Natural killer cell (primary cell): ENCODE measurements at regions not wholly inside any gene's neighbourhood (a gene's known extent, or its start where the extent isn't known, plus 50 kb on each side); places are given as distances from the start of the nearest gene placed in this dataset.

ENCODE experiments used
- ATAC-seq, 3 donors: fragments of 150-1000 bp in 2 of 3; fragments of 200-7000 bp in 1 of 3; cut with Tn5 transposase; 1 replicate in 1 of 3; 2 replicates in 2 of 3; pipeline ENCODE4 v1.10.0; 2021; ENCODE audit warnings: mild to moderate bottlenecking in 2 of 3, moderate library complexity in 2 of 3
- DNase-seq, 2 donors: peaks; one replicate each; pipeline versions ENCODE4 v3.0.0 to v3.0.0-alpha.2; 2013 to 2021; ENCODE audit warnings: mixed read lengths in 1 of 2
- H3K27ac ChIP-seq: one replicate; pipeline ENCODE4 v1.5.1; 2013; ENCODE audit warnings: mild to moderate bottlenecking, low read length
- H3K27me3 ChIP-seq: one replicate; pipeline ENCODE4 v1.6.1; 2013; ENCODE audit warnings: low read length; ENCODE audit not compliant: control insufficient read depth, insufficient read depth
- H3K36me3 ChIP-seq: one replicate; pipeline ENCODE4 v1.6.1; 2013; ENCODE audit warnings: low read length; ENCODE audit not compliant: control insufficient read depth, insufficient read depth
- H3K4me1 ChIP-seq: one replicate; pipeline ENCODE4 v1.6.1; 2013; ENCODE audit warnings: low read length; ENCODE audit not compliant: control insufficient read depth, insufficient read depth
- H3K4me3 ChIP-seq: one replicate; pipeline ENCODE4 v1.5.1; 2013; ENCODE audit warnings: low read length
- H3K9me3 ChIP-seq: one replicate; pipeline ENCODE4 v1.6.1; 2013; ENCODE audit warnings: low read length; ENCODE audit not compliant: control insufficient read depth, insufficient read depth
- H3K27ac Mint-ChIP-seq, 2 donors: one replicate each; pipeline ENCODE4 v1.8.0; 2022; ENCODE audit warnings: mild to moderate bottlenecking in 2 of 2, mixed read lengths in 2 of 2, moderate library complexity in 1 of 2
- H3K27me3 Mint-ChIP-seq, 2 donors: one replicate each; pipeline ENCODE4 v1.8.0; 2022; ENCODE audit warnings: low read depth in 2 of 2, mixed read lengths in 2 of 2
- H3K36me3 Mint-ChIP-seq: one replicate; pipeline ENCODE4 v1.8.0; 2022; ENCODE audit warnings: mixed read lengths
- H3K4me1 Mint-ChIP-seq, 2 donors: one replicate each; pipeline ENCODE4 v1.8.0; 2022; ENCODE audit warnings: mixed read lengths in 2 of 2
- H3K4me3 Mint-ChIP-seq: one replicate; pipeline ENCODE4 v1.8.0; 2022; ENCODE audit warnings: mild to moderate bottlenecking, moderate library complexity, mixed read lengths
- H3K9me3 Mint-ChIP-seq, 2 donors: one replicate each; pipeline ENCODE4 v1.8.0; 2022; ENCODE audit warnings: mixed read lengths in 2 of 2
- WGBS: methylation state at CpG from one replicate; pipeline ENCODE4 v1.1.7; 2013; ENCODE audit warnings: missing lambda C conversion rate; ENCODE audit not compliant: insufficient coverage; 5-methylcytosine and 5-hydroxymethylcytosine counted together
- intact Hi-C: fragments of 100-400 bp; cut with micrococcal nuclease; formaldehyde crosslinking; loops from one replicate; pipeline ENCODE4 v1.14.2; 2022
- TF ChIP-seq, protein P1 (sequence below): fragments of 200-600 bp; IDR thresholded peaks from one replicate; pipeline ENCODE4 v1.8.0; 2022; ENCODE audit warnings: antibody characterized with exemption

DNA sequence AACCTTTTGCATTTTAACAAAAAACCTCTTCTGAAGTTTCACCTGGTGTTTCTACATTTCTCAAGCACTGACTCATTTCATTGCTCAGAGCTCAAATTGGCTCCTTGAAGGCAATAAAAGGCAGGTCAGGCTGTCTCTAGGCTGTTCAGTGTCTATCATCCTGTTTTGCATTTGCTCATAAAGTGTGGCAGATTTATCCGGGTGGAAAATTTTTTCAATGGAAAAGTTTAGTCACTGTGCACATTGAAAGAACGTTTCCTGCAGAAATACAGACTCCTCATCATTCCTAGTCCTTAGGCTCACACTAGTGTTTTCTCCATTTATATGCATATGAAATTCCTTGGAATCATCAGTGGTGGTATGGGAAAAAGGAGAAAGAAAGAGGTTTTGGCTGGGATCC lies 114.2 kb upstream of the DGKB start:
- H3K27me3 ChIP-seq: no peaks in the 10 kb centered on the region
- intact Hi-C loops: no loop called here
- H3K36me3 Mint-ChIP-seq: no peaks in the 10 kb centered on the region
- H3K36me3 ChIP-seq: no peaks in the 10 kb centered on the region
- H3K27ac Mint-ChIP-seq: no peak overlapping the region
- no peak overlapping the region for H3K4me3 ChIP-seq
- H3K9me3 Mint-ChIP-seq: peaks cover 0 to 3% of the 10 kb centered on the region in 2 donors
- DNase-seq (no peak), ATAC-seq (no peak)
- H3K9me3 ChIP-seq: no peaks in the 10 kb centered on the region
- no peak overlapping the region for H3K4me3 Mint-ChIP-seq
- no peaks in the 10 kb centered on the region for H3K4me1 Mint-ChIP-seq
- no peaks in the 10 kb centered on the region for H3K4me1 ChIP-seq
- TF ChIP-seq, protein P1, sequence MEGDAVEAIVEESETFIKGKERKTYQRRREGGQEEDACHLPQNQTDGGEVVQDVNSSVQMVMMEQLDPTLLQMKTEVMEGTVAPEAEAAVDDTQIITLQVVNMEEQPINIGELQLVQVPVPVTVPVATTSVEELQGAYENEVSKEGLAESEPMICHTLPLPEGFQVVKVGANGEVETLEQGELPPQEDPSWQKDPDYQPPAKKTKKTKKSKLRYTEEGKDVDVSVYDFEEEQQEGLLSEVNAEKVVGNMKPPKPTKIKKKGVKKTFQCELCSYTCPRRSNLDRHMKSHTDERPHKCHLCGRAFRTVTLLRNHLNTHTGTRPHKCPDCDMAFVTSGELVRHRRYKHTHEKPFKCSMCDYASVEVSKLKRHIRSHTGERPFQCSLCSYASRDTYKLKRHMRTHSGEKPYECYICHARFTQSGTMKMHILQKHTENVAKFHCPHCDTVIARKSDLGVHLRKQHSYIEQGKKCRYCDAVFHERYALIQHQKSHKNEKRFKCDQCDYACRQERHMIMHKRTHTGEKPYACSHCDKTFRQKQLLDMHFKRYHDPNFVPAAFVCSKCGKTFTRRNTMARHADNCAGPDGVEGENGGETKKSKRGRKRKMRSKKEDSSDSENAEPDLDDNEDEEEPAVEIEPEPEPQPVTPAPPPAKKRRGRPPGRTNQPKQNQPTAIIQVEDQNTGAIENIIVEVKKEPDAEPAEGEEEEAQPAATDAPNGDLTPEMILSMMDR: no peak
- 90% methylated on average over 1 of the region's 2 CpGs for WGBS
- no peaks in the 10 kb centered on the region for H3K27me3 Mint-ChIP-seq
- H3K27ac ChIP-seq: no peak overlapping the region

- Mint-ChIP-seq H3K27me3 (no peaks in the 10 kb centered on the region), H3K27ac (no peak overlapping the region), H3K36me3 (no peaks in the 10 kb centered on the region), H3K4me3 (no peak overlapping the region), H3K4me1 (no peaks in the 10 kb centered on the region), H3K9me3 (peaks cover 0 to 6% of the 10 kb centered on the region in 2 donors)
- TF ChIP-seq, protein P1: no peak
- no peaks in the 10 kb centered on the region for H3K4me1 ChIP-seq
- no peaks in the 10 kb centered on the region for H3K36me3 ChIP-seq
- WGBS: no CpG with 5 or more reads among the region's 4 CpGs
- no peaks in the 10 kb centered on the region for H3K9me3 ChIP-seq
- intact Hi-C loops: no loop called here
- no peak overlapping the region for H3K27ac ChIP-seq
- ATAC-seq (no peak), DNase-seq (no peak)
- no peak overlapping the region for H3K4me3 ChIP-seq
- no peaks in the 10 kb centered on the region for H3K27me3 ChIP-seq
Measured at GRCh38 chr7:15016315-15016667, 113.7 kb upstream of the DGKB start.

DNA sequence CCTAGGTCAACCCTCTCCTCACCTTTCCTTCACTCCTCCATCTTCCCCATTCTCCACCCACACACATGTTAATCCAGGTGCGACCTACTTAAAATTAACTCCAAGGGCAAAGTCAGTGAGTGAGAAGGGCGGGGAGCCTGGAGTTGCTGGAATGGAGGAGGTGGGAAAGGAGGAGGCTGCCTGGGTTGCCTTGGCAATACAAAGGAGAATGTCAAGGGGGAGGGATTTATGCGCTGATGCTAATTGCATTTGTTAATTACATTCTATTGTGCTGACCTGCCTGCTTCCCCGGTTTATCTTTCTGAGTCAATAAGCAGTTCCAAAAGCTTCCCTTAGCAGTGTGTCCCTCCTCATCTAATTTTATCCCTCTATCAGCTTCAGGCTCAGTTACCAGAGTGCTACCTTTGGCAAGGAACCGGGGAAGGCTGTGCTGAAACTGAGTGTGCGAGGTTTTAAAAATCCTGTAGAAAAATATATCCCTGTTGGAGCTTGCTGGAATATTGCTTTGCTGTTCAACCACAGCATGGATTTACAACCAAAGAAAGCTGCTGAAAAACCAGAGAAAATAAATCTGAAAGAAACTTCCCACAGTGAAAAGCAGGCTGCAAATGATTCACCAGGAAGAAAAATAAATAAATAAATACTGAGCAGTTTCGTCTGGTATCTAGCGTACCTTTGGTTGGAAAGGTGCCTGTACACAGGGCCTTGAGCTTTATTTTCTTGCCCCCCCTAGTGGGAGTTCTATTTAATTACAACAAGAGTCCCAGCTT lies 113.2 kb upstream of the DGKB start:
- H3K9me3 ChIP-seq: no peaks in the 10 kb centered on the region
- no peaks in the 10 kb centered on the region for H3K4me1 ChIP-seq
- intact Hi-C loops: no loop called here
- 51% methylated on average over 6 of the region's 8 CpGs for WGBS
- no peak overlapping the region for H3K4me3 Mint-ChIP-seq
- no peak overlapping the region for H3K27ac Mint-ChIP-seq
- H3K27me3 ChIP-seq: no peaks in the 10 kb centered on the region
- TF ChIP-seq, protein P1: no peak
- H3K36me3 Mint-ChIP-seq: no peaks in the 10 kb centered on the region
- H3K36me3 ChIP-seq: no peaks in the 10 kb centered on the region
- peak in 1 of 2 donors; percentile 31 for DNase-seq
- no peak overlapping the region for H3K4me3 ChIP-seq
- no peaks in the 10 kb centered on the region for H3K4me1 Mint-ChIP-seq
- H3K27ac ChIP-seq: no peak overlapping the region
- peaks cover 0 to 6% of the 10 kb centered on the region in 2 donors for H3K9me3 Mint-ChIP-seq
- ATAC-seq: no peak
- no peaks in the 10 kb centered on the region for H3K27me3 Mint-ChIP-seq

GRCh38 chr7:15012135-15012534 lies 109.6 kb upstream of the DGKB start:
- Mint-ChIP-seq H3K4me1 (no peaks in the 10 kb centered on the region), H3K36me3 (no peaks in the 10 kb centered on the region), H3K27me3 (no peaks in the 10 kb centered on the region), H3K27ac (no peak overlapping the region), H3K4me3 (no peak overlapping the region), H3K9me3 (peaks cover 2 to 3% of the 10 kb centered on the region in 2 donors)
- WGBS: 100% methylated on average over 2 of the region's 4 CpGs
- Histone ChIP-seq H3K27me3 (no peaks in the 10 kb centered on the region), H3K9me3 (no peaks in the 10 kb centered on the region), H3K4me3 (no peak overlapping the region), H3K27ac (no peak overlapping the region), H3K36me3 (no peaks in the 10 kb centered on the region), H3K4me1 (no peaks in the 10 kb centered on the region)
- ATAC-seq (no peak), DNase-seq (no peak)
- TF ChIP-seq, protein P1: no peak
- intact Hi-C loops: no loop called here
